Body of pancreas (tissue), 4 donors: ENCODE measurements at regions not wholly inside any gene's neighbourhood (a gene's known extent, or its start where the extent isn't known, plus 50 kb on each side); places are given as distances from the start of the nearest gene placed in this dataset.
A peak's percentile ranks its signal among the peaks of the same experiment; 100 is the strongest.

Source experiments
- ATAC-seq: fragments of 150-250 bp; one replicate; pipeline ENCODE4 v1.9.1; 2016
- DNase-seq, 4 donors: peaks; one replicate each; pipeline ENCODE4 v3.0.0-alpha.2; 2019
- H3K27ac ChIP-seq, 4 donors: fragments of 200-600 bp; sonication (generic); 1 replicate in 3 of 4; 2 replicates in 1 of 4; pipeline versions ENCODE4 v1.5.1 to v1.6.1; 2016 to 2019; ENCODE audit warnings: mild to moderate bottlenecking in 1 of 4, mixed read lengths in 1 of 4, moderate library complexity in 1 of 4
- H3K27me3 ChIP-seq, 2 donors: fragments of 200-600 bp; sonication (generic); one replicate each; pipeline ENCODE4 v1.6.0; 2016; ENCODE audit warnings: mild to moderate bottlenecking in 1 of 2
- H3K36me3 ChIP-seq, 2 donors: fragments of 200-600 bp; sonication (generic); replicated peaks in 1 of 2; 2 replicates each; pipeline ENCODE4 v1.5.1; 2016; ENCODE audit warnings: low read depth in 2 of 2; ENCODE audit not compliant: insufficient read depth in 1 of 2
- H3K4me1 ChIP-seq: fragments of 200-600 bp; sonication (generic); one replicate; pipeline ENCODE4 v1.6.0; 2016
- H3K4me3 ChIP-seq, 2 donors: fragments of 200-600 bp; sonication (generic); 1 replicate in 1 of 2; 2 replicates in 1 of 2; pipeline ENCODE4 v1.5.1; 2016 to 2019
- H3K9me3 ChIP-seq, 3 donors: fragments of 200-600 bp; sonication (generic); 1 replicate in 2 of 3; 2 replicates in 1 of 3; pipeline ENCODE4 v1.5.1; 2016
- POLR2A ChIP-seq, 3 donors: fragments of 450-650 bp; IDR thresholded peaks; one replicate each; pipeline ENCODE4 v1.6.1; 2016; ENCODE audit warnings: antibody characterized with exemption in 3 of 3, mild to moderate bottlenecking in 2 of 3
- WGBS, 2 donors: methylation state at CpG; one replicate each; pipeline ENCODE4 v1.1.5; 2017; 5-methylcytosine and 5-hydroxymethylcytosine counted together
- intact Hi-C: fragments of 100-400 bp; cut with DNase I; formaldehyde crosslinking; loops from one replicate; pipeline ENCODE4 v1.15.1; 2023
- TF ChIP-seq, protein P1 (sequence below), 7 experiments: fragments of 450-650 bp in 4 of 7; fragments of 200-600 bp in 3 of 7; sonication (generic) in 3 of 7; IDR thresholded peaks; one replicate each; pipeline ENCODE4 v1.5.1; 2016 to 2019; ENCODE audit warnings: antibody characterized with exemption in 7 of 7

GRCh38 chr12:92639017-92639416 lies 63.8 kb upstream of the PLEKHG7 start:
- TF ChIP-seq, protein P1, sequence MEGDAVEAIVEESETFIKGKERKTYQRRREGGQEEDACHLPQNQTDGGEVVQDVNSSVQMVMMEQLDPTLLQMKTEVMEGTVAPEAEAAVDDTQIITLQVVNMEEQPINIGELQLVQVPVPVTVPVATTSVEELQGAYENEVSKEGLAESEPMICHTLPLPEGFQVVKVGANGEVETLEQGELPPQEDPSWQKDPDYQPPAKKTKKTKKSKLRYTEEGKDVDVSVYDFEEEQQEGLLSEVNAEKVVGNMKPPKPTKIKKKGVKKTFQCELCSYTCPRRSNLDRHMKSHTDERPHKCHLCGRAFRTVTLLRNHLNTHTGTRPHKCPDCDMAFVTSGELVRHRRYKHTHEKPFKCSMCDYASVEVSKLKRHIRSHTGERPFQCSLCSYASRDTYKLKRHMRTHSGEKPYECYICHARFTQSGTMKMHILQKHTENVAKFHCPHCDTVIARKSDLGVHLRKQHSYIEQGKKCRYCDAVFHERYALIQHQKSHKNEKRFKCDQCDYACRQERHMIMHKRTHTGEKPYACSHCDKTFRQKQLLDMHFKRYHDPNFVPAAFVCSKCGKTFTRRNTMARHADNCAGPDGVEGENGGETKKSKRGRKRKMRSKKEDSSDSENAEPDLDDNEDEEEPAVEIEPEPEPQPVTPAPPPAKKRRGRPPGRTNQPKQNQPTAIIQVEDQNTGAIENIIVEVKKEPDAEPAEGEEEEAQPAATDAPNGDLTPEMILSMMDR (IDR thresholded peaks at IDR 0.05): no peak
- TF ChIP-seq POLR2A (IDR thresholded peaks at IDR 0.05): no peak
- no peak for ATAC-seq
- intact Hi-C loops: no loop called here
- Histone ChIP-seq H3K9me3 (no peaks in the 10 kb centered on the region), H3K27ac (no peak overlapping the region), H3K27me3 (no peaks in the 10 kb centered on the region), H3K4me1 (no peaks in the 10 kb centered on the region), H3K4me3 (no peak overlapping the region), H3K36me3 (no peaks in the 10 kb centered on the region)
- DNase-seq: no peak

GRCh38 chr12:92634730-92635129 lies 68.1 kb upstream of the PLEKHG7 start:
- H3K36me3 ChIP-seq: no peaks in the 10 kb centered on the region
- TF ChIP-seq POLR2A (IDR thresholded peaks at IDR 0.05): no peak
- no peak for DNase-seq
- H3K4me3 ChIP-seq: no peak overlapping the region
- H3K4me1 ChIP-seq: no peaks in the 10 kb centered on the region
- no peaks in the 10 kb centered on the region for H3K9me3 ChIP-seq
- no peak overlapping the region for H3K27ac ChIP-seq
- H3K27me3 ChIP-seq: no peaks in the 10 kb centered on the region
- WGBS, 2 donors: 65 to 73% methylated on average over 2 of the region's 2 CpGs
- intact Hi-C loops: no loop called here
- ATAC-seq: no peak

DNA sequence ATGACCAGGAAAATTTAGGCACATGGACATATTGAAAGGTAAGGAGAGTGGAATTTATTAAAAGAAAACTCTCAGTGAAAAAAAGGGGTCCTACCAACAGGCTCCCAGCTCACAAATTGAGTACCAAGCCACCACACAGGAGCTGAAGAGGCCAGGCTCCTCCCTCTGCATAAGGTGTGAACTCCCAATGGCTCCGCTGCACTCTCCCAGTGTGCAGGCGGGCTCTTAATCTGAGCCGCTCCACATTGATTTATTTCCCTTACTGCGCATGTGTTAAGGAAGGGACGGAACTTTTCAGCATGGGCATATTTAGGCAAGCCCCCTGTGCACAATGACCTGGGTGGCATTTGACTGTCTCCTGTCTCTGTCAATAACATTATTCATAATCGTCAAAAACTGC lies 68.6 kb upstream of the PLEKHG7 start:
- Histone ChIP-seq H3K4me1 (no peaks in the 10 kb centered on the region), H3K4me3 (no peak overlapping the region), H3K9me3 (no peaks in the 10 kb centered on the region), H3K36me3 (no peaks in the 10 kb centered on the region), H3K27me3 (no peaks in the 10 kb centered on the region), H3K27ac (no peak overlapping the region)
- DNase-seq (no peak), ATAC-seq (no peak)
- no peak for TF ChIP-seq POLR2A (IDR thresholded peaks at IDR 0.05)
- TF ChIP-seq, protein P1 (IDR thresholded peaks at IDR 0.05): no peak
- intact Hi-C loops: no loop called here
- 84 to 87% methylated on average over 6 of the region's 6 CpGs for WGBS, 2 donors

- no peak overlapping the region for H3K27ac ChIP-seq
- WGBS, 2 donors: 77 to 83% methylated on average over 6 of the region's 6 CpGs
- H3K9me3 ChIP-seq: no peaks in the 10 kb centered on the region
- intact Hi-C loops: no loop called here
- no peaks in the 10 kb centered on the region for H3K4me1 ChIP-seq
- H3K27me3 ChIP-seq: no peaks in the 10 kb centered on the region
- ATAC-seq: no peak
- no peak for DNase-seq
- no peak overlapping the region for H3K4me3 ChIP-seq
- TF ChIP-seq, protein P1 (IDR thresholded peaks at IDR 0.05): no peak
- no peak for TF ChIP-seq POLR2A (IDR thresholded peaks at IDR 0.05)
- H3K36me3 ChIP-seq: no peaks in the 10 kb centered on the region
Measured at GRCh38 chr12:92630968-92631367, 71.8 kb upstream of the PLEKHG7 start.

GRCh38 chr12:92629349-92630065 lies 73.3 kb upstream of the PLEKHG7 start:
- Histone ChIP-seq H3K9me3 (no peaks in the 10 kb centered on the region), H3K27ac (no peak overlapping the region), H3K4me3 (no peak overlapping the region), H3K4me1 (no peaks in the 10 kb centered on the region), H3K36me3 (no peaks in the 10 kb centered on the region), H3K27me3 (no peaks in the 10 kb centered on the region)
- intact Hi-C loops: no loop called here
- TF ChIP-seq POLR2A (IDR thresholded peaks at IDR 0.05): no peak
- TF ChIP-seq, protein P1 (IDR thresholded peaks at IDR 0.05): no peak
- DNase-seq (peak in 2 of 4 donors; percentile 16 to 35), ATAC-seq (no peak)
- 55 to 56% methylated on average over 9 of the region's 9 CpGs for WGBS, 2 donors
